Left lung (tissue), 4 donors: ENCODE measurements at regions not wholly inside any gene's neighbourhood (a gene's known extent, or its start where the extent isn't known, plus 50 kb on each side); places are given as distances from the start of the nearest gene placed in this dataset.

ENCODE experiments used
- ATAC-seq: fragments of 200-7000 bp; cut with Tn5 transposase; one replicate; pipeline ENCODE4 v1.9.1; 2020; ENCODE audit warnings: moderate library complexity
- DNase-seq, 4 donors: peaks; one replicate each; pipeline ENCODE4 v3.0.0-alpha.2; 2013 to 2020
- H3K27ac ChIP-seq, 2 donors: fragments of 200-600 bp; sonication (generic) in 1 of 2; one replicate each; pipeline versions ENCODE4 v1.5.0 to v1.8.0; 2020 to 2021
- H3K27me3 ChIP-seq, 2 donors: fragments of 200-600 bp; sonication (generic) in 1 of 2; one replicate each; pipeline versions ENCODE4 v1.5.0 to v1.8.0; 2020 to 2021
- H3K36me3 ChIP-seq, 2 donors: fragments of 200-600 bp; sonication (generic) in 1 of 2; one replicate each; pipeline versions ENCODE4 v1.5.0 to v1.8.0; 2020 to 2021
- H3K4me1 ChIP-seq, 2 donors: fragments of 200-600 bp; one replicate each; pipeline ENCODE4 v1.8.0; 2021
- H3K4me3 ChIP-seq, 2 donors: fragments of 200-600 bp; sonication (generic) in 1 of 2; one replicate each; pipeline versions ENCODE4 v1.5.0 to v1.8.0; 2020 to 2021; ENCODE audit warnings: mild to moderate bottlenecking in 1 of 2
- H3K9me3 ChIP-seq, 2 donors: fragments of 200-600 bp; sonication (generic) in 1 of 2; one replicate each; pipeline versions ENCODE4 v1.5.0 to v1.8.0; 2020 to 2021
- CTCF ChIP-seq, 2 donors: fragments of 200-600 bp; sonication (generic) in 1 of 2; IDR thresholded peaks; one replicate each; pipeline versions ENCODE4 v1.5.0 to v1.8.0; 2021; ENCODE audit warnings: antibody characterized with exemption in 2 of 2
- intact Hi-C, 2 donors: fragments of 100-400 bp; cut with DNase I; formaldehyde crosslinking; loops; one replicate each; pipeline versions ENCODE4 v1.11.2 to v1.14.2; 2022
- donor health status: DM: no; HTN: yes; CAD: no.
- donor health status: DM: no; HTN: no; CAD: no.

GRCh38 chr2:150903461-150903860 is 358.2 kb downstream of the RBM43 start:
- no peak for DNase-seq
- Histone ChIP-seq H3K4me3 (no peak overlapping the region), H3K9me3 (peaks cover 0 to 34% of the 10 kb centered on the region in 2 donors), H3K27me3 (no peaks in the 10 kb centered on the region), H3K27ac (no peak overlapping the region), H3K4me1 (no peaks in the 10 kb centered on the region), H3K36me3 (no peaks in the 10 kb centered on the region)
- TF ChIP-seq CTCF (IDR thresholded peaks at IDR 0.05) = no peak
- ATAC-seq = no peak
- intact Hi-C loops = no loop called here

GRCh38 chr2:150903055-150903454 is 358.6 kb downstream of the RBM43 start:
- ATAC-seq = no peak
- peaks cover 0 to 34% of the 10 kb centered on the region in 2 donors for H3K9me3 ChIP-seq
- no peaks in the 10 kb centered on the region for H3K4me1 ChIP-seq
- H3K4me3 ChIP-seq = no peak overlapping the region
- DNase-seq = no peak
- no peaks in the 10 kb centered on the region for H3K36me3 ChIP-seq
- no peaks in the 10 kb centered on the region for H3K27me3 ChIP-seq
- H3K27ac ChIP-seq = no peak overlapping the region
- no peak for TF ChIP-seq CTCF (IDR thresholded peaks at IDR 0.05)
- intact Hi-C loops = no loop called here

- intact Hi-C loops = no loop called here
- Histone ChIP-seq H3K27me3 (no peaks in the 10 kb centered on the region), H3K4me1 (no peaks in the 10 kb centered on the region), H3K36me3 (no peaks in the 10 kb centered on the region), H3K27ac (no peak overlapping the region), H3K4me3 (no peak overlapping the region), H3K9me3 (peaks cover 0 to 34% of the 10 kb centered on the region in 2 donors)
- DNase-seq (no peak), ATAC-seq (no peak)
- no peak for TF ChIP-seq CTCF (IDR thresholded peaks at IDR 0.05)
Measured at GRCh38 chr2:150900913-150901312, 360.8 kb downstream of the RBM43 start.

- Histone ChIP-seq H3K36me3 (no peaks in the 10 kb centered on the region), H3K4me1 (no peaks in the 10 kb centered on the region), H3K9me3 (peaks cover 0 to 14% of the 10 kb centered on the region in 2 donors), H3K27ac (no peak overlapping the region), H3K27me3 (no peaks in the 10 kb centered on the region), H3K4me3 (no peak overlapping the region)
- ATAC-seq = no peak
- intact Hi-C loops = no loop called here
- no peak for TF ChIP-seq CTCF (IDR thresholded peaks at IDR 0.05)
- DNase-seq = no peak
Measured at GRCh38 chr2:150895968-150896367, 365.7 kb downstream of the RBM43 start.

- no peak for ATAC-seq
- no peak for TF ChIP-seq CTCF (IDR thresholded peaks at IDR 0.05)
- H3K9me3 ChIP-seq = no peaks in the 10 kb centered on the region
- intact Hi-C loops = no loop called here
- no peak overlapping the region for H3K27ac ChIP-seq
- no peaks in the 10 kb centered on the region for H3K4me1 ChIP-seq
- H3K4me3 ChIP-seq = no peak overlapping the region
- H3K36me3 ChIP-seq = no peaks in the 10 kb centered on the region
- no peaks in the 10 kb centered on the region for H3K27me3 ChIP-seq
- no peak for DNase-seq
Measured at GRCh38 chr2:150889141-150889540, 372.5 kb downstream of the RBM43 start.
